NCI-H1436 treated with DMSO at 0.1 percent for 48 hours (cell line): ENCODE measurements at regions not wholly inside any gene's neighbourhood (a gene's known extent, or its start where the extent isn't known, plus 50 kb on each side); places are given as distances from the start of the nearest gene placed in this dataset.
A peak's percentile ranks its signal among the peaks of the same experiment; 100 is the strongest.
"Not testable (repeated sequence)": the region's sequence is repeated elsewhere in the genome, so short reads cannot be mapped to it uniquely, and the experiment has no call there.

Experiments
- DNase-seq: peaks from one replicate; lab custom pipeline; 2025; lab: John Stamatoyannopoulos, UW

DNA sequence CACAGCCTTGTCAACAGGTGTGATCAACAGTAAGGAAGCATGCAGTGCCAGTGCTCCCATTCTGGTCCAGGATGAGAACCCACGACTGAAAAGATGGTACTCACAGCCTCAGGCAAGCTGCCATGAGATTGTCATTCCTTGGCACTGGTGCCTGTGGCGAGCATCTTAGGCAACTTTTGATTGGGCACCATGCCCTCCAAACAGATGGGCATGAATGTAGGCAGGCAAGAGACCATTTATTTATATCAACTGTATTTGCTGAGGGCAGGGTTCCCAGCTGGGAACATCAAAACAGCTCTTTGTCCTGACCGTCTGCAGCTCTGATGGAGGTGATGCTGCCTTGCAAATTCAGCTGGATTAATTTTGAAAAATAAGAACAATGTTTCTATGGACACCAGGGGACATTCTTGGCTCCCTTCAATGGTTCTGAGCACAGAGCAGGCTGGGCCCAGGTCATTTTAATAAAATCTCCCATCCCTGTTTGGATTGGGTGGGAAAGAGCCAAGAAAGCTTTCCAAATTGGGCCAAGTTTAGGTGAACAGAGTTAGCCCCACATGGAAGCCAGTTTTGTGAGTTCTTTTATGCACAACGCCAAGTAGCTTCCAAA, 522.5 kb downstream of the RMST start:
- DNase-seq = no peak

- DNase-seq = no peak
Measured at GRCh38 chr12:97985834-97986233, 523.2 kb downstream of the RMST start.

DNA sequence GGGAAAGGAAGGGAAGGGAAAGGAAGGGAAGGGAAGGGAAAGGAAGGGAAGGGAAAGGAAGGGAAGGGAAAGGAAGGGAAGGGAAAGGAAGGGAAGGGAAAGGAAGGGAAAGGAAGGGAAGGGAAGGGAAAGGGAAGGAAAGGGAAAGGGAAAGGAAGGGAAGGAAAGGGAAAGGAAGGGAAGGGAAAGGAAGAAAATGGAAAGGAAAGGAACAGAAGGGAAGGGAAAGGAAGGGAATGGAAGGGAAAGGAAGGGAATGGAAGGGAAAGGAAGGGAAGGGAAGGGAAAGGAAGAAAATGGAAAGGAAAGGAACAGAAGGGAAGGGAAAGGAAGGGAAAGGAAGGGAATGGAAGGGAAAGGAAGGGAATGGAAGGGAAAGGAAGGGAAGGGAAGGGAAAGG, 526.0 kb downstream of the RMST start:
- not testable (repeated sequence) for DNase-seq

GRCh38 chr12:97989366-97989940, 525.9 kb upstream of the TMPO start:
- no peak for DNase-seq

DNA sequence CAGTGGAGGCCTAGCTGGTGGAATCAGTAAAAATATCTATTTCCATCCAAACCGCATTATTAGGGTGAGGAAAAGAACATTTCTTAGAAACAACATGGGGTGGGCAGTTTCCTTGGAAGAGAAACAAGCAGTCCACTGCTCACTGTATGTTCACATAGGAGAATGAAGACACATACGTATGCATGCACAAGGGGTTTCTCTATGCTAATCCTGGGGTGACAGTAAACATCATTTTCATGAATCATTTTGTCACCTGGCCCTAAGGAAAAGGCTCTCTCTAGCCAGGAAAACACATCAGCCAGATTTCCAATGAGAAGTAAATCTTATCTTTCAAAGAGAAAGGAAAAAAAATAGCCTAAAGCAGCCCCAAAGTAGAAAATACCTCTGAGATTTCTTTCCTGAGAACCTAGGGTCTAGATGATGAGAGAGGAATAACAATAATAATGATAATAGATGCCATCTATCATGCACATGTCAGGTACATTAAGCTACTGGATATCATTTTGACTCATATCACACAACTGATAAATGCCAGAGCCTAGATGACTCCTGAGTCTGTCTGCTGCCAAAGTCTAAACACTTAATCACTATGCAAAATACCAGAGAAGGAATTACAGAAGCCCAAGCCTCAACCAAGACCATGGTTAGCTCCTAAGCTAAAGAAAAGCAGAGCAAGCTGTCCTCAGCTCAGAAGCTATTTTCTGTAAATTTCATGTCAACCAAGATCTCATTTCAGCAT, 520.5 kb upstream of the TMPO start:
- no peak for DNase-seq

- no peak for DNase-seq
Measured at GRCh38 chr12:97995559-97995958, 519.8 kb upstream of the TMPO start.

- DNase-seq = no peak
Measured at GRCh38 chr12:98001430-98001829, 514.0 kb upstream of the TMPO start.

DNA sequence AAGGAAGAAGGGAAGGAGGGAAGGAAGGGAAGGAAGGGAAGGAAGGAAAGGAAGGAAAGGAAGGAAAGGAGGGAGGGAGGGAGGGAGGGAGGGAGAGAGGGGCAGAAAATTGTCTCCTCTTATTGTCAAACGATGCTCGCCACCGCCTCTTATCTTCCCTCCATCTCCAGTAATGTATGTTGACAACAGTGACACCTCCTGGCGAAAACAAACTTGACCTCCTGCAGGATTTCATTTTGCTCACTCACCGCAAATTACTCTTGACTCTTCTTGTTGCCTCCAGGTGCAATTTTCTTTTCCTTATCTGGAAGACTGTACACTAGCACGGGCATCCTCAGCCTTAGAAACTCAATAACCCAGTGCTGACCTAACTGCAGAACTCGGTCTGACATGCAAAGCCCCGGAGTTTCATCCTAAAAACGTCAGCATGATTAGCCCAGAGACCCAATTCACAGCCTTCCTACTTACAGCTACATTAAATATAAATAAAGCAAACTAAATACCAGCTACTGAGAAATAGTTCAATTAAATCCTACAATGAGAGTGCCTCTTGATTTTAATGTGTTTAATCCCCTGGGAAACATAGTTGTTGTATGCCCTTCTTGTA, 512.4 kb upstream of the TMPO start:
- DNase-seq = peak; percentile 44

DNA sequence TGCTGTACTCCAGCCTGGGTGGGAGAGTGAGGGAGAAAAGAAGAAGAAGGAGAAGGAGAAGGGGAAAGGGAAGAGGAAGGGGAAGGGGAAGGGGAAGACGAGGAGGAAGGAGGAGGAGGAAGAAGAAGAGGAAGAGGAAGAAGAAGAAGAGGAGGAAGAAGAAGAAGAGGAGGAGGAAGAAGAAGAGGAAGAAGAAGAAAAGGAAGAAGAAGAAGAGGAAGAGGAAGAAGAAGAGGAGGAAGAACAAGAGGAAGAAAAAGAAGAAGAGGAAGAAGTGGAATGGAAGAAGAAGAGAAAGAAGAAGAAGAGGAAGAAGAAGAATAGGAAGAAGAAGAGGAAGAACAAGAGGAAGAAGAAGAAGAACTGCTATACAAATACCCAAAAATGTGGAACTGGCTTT, 507.4 kb upstream of the TMPO start:
- DNase-seq = no peak

DNA sequence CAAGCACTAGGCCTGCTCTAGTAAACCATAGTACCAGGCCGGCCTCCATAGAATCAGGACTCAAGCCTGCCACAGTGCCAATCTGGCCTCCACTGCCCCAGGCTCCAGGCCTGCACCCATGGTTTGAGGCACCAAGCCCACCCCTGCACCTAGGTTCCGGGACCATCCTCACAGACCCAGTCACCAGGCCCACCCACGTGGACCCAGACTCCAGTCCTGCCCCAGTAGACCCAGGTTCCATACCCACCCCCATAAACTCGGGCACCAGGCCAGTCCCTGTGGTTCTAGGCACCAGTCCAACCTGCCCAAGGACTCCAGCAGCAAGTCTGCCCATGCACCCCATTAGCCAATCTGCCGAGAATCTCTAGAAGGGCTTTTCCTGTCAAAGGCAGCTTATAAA, 501.8 kb upstream of the TMPO start:
- no peak for DNase-seq

- no peak for DNase-seq
Measured at GRCh38 chr12:98018836-98019235, 496.6 kb upstream of the TMPO start.

GRCh38 chr12:98020376-98020775, 495.0 kb upstream of the TMPO start:
- no peak for DNase-seq

DNA sequence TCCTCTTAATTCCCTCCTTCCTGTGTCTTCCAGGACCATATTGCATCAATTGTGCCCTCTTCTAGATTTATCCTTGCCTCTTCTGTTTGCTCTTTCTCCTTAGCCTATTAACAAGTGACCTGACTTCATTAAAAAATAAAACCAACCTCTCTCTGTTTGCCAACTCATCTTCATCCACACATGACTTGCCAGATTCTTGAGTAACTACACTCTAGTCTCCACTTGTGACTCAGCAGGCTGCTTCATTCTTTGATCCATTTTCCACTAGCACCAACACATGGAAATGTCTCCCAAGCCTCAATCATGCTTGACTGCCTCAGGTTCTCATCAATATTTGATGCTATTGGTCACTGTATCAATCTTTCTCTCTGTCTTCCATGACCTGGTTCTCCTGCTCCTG, 492.4 kb upstream of the TMPO start:
- no peak for DNase-seq

GRCh38 chr12:98037401-98038140, 477.8 kb upstream of the TMPO start:
- DNase-seq = no peak

- DNase-seq = no peak
Measured at GRCh38 chr12:98042668-98043067, 472.7 kb upstream of the TMPO start.

DNA sequence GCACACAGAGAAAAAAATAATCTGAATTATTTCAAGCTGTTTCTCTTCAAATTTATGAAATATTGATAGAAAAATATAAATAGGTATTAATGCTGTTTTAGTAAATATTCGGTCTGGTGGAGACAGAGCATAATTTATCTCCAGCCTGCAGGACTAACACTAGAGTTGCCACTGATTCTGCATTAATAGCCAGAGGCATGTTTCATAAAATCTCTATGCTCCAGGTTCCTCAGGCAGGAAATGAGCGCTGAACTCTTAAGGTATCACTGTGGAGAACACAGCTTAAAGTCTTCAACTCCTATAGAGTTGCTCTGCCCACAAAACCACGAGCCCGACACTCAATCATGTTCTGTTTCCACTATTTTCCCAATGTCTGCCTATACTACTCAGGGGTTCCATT, 470.0 kb upstream of the TMPO start:
- DNase-seq = no peak

DNA sequence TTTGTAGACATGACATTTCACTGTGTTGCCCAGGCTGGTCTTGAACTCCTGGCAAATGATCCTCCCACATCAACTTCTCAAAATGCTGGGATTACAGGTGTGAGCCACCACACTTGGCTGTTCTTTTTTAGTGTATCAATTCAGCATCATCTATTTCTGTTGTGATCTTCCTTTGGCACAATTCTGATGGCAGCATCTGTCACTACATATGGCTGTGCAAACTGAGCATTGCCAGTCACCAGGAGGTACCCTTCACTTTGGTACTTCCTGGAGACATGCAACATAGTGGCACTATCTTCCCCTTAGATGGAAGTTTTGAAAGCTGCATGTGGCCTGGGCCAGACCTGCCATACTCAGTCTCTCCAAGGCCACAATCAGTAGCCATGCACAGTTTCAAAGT, 467.1 kb upstream of the TMPO start:
- no peak for DNase-seq

GRCh38 chr12:98053202-98053601, 462.2 kb upstream of the TMPO start:
- DNase-seq = peak; percentile 58

GRCh38 chr12:98057701-98058100, 457.7 kb upstream of the TMPO start:
- DNase-seq = no peak

DNA sequence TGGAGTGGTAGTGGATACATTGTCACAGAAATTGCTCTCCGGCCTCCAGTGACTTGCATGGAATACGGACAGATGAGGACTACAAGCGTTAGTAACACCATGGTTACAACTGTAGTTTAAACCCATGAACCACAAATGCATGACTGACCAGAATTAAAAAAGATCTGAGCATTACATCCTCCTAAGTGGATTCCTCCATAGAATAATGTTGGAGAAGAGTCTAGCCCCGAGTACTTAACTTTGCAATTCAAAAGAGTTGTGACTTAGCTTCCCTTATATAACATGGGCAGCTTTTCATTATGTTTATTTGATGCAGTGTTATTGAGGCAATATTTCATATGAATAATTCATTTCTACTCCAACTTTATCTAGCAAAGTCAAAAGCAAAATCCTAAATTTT, 457.2 kb upstream of the TMPO start:
- DNase-seq = no peak

GRCh38 chr12:98058838-98059237, 456.6 kb upstream of the TMPO start:
- no peak for DNase-seq

- DNase-seq = no peak
Measured at GRCh38 chr12:98059659-98060343, 455.6 kb upstream of the TMPO start.
